Esophagus squamous epithelium (tissue), 4 donors: ENCODE measurements at regions not wholly inside any gene's neighbourhood (a gene's known extent, or its start where the extent isn't known, plus 50 kb on each side); places are given as distances from the start of the nearest gene placed in this dataset.

Experiments used
- POLR2A ChIP-seq, 4 donors: fragments of 450-650 bp; IDR thresholded peaks; one replicate each; pipeline ENCODE4 v1.6.1; 2017; ENCODE audit warnings: antibody characterized with exemption in 4 of 4, mild to moderate bottlenecking in 4 of 4, moderate library complexity in 3 of 4
- TF ChIP-seq, protein P1 (sequence below), 6 experiments: fragments of 450-650 bp in 4 of 6; fragments of 200-600 bp in 2 of 6; sonication (generic) in 2 of 6; IDR thresholded peaks; one replicate each; pipeline ENCODE4 v1.5.1; 2016 to 2019; ENCODE audit warnings: antibody characterized with exemption in 6 of 6, mild to moderate bottlenecking in 4 of 6, moderate library complexity in 4 of 6

- TF ChIP-seq POLR2A (IDR thresholded peaks at IDR 0.05), result no peak
- TF ChIP-seq, protein P1, sequence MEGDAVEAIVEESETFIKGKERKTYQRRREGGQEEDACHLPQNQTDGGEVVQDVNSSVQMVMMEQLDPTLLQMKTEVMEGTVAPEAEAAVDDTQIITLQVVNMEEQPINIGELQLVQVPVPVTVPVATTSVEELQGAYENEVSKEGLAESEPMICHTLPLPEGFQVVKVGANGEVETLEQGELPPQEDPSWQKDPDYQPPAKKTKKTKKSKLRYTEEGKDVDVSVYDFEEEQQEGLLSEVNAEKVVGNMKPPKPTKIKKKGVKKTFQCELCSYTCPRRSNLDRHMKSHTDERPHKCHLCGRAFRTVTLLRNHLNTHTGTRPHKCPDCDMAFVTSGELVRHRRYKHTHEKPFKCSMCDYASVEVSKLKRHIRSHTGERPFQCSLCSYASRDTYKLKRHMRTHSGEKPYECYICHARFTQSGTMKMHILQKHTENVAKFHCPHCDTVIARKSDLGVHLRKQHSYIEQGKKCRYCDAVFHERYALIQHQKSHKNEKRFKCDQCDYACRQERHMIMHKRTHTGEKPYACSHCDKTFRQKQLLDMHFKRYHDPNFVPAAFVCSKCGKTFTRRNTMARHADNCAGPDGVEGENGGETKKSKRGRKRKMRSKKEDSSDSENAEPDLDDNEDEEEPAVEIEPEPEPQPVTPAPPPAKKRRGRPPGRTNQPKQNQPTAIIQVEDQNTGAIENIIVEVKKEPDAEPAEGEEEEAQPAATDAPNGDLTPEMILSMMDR (IDR thresholded peaks at IDR 0.05), result no peak
Measured at GRCh38 chr1:30356839-30357238, 366.5 kb downstream of the MATN1 start.
